ENCODE measurements at regions not wholly inside any gene's neighbourhood (a gene's known extent, or its start where the extent isn't known, plus 50 kb on each side); places are given as distances from the start of the nearest gene placed in this dataset.

DNA sequence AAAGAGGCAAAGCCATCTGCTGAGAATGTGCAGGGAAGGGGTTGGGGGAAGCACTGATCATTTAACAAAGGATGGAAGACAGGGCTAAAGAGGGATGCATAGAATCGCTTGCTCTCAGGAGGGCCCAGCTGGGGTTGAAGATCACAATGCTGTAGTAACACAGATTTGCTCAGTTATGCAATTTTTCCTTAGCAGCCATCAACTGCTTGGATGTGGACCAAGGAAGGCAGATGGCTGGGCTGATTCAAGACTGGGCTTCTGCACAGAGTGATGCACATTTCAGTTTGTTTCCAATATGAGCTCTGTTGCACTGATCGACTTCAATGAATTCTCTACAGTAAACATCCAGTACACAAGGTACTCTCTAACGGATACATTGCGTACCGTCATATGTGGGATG lies 127.8 kb upstream of the TBL1X start:
- ChIA-PET CTCF (no interaction called here), POLR2A (no interaction called here)

DNA sequence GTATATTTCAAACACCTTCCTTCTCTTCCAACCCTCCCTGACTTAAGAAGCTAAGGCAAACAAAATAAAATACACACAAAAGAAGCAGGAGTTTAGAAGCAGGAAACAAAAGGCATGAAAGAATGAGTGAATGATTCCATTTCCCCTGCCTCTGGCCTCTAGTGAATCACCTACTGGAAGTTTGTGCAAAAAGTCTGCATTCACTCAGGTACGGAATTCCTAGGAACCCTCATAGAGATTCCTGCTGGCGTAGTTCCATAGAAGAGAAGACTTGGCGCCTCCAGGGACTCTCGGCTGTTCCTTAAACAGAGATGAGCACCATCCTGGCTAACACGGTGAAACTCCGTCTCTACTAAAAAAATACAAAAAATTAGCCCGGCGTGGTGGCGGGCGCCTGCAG lies 125.9 kb upstream of the TBL1X start:
- ChIA-PET POLR2A (no interaction called here), CTCF (no interaction called here)

GRCh38 chrX:9339603-9340491 lies 125.0 kb upstream of the TBL1X start:
- ChIA-PET POLR2A (interaction anchor here (1.1 kb wide), 1 partner anchor 8 kb away, joined by 3 read pairs; no protein-coding TSS in a partner anchor), CTCF (interaction anchor here (1.8 kb wide), 1 partner anchor 12 kb away, joined by 4 read pairs; no protein-coding TSS in a partner anchor)

DNA sequence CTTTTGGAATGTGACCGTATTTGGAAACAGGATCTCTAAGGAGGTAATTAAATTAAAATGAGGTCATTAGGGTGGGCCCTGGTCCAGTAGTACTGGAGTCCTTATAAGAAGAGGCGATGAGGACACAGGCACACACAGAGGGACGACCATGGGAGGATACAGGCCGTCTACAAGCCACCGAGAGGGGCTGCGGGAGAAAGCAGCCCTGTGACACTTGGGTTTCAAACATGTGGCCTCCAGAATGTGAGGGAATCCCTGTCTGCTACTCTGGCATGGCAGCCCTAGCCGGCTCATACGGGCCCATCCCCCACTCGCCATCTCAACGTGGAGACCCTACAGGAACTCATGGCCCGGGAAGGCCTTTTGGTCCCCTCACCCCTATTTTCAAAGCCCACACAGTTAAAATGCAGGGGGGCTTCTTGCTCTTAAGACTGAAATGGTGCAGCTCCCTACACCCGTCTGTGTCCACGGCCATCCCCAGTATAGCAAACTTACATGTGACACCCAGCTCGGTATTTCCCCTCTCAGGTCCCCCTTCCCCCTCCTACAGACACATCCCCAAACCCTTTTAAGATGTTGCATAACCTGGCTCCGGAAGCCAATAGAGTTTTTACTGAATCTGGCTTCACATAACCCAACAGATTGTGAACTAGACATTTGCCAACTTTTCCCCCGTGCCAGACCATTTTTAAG lies 124.1 kb upstream of the TBL1X start:
- POLR2A ChIA-PET = interaction anchor here (0.6 to 1.1 kb wide), 2 partner anchors 9 to 323 kb away, joined by 3 to 11 read pairs; no protein-coding TSS in a partner anchor
- CTCF ChIA-PET = interaction anchor here (1.8 kb wide), 1 partner anchor 12 kb away, joined by 4 read pairs; no protein-coding TSS in a partner anchor

DNA sequence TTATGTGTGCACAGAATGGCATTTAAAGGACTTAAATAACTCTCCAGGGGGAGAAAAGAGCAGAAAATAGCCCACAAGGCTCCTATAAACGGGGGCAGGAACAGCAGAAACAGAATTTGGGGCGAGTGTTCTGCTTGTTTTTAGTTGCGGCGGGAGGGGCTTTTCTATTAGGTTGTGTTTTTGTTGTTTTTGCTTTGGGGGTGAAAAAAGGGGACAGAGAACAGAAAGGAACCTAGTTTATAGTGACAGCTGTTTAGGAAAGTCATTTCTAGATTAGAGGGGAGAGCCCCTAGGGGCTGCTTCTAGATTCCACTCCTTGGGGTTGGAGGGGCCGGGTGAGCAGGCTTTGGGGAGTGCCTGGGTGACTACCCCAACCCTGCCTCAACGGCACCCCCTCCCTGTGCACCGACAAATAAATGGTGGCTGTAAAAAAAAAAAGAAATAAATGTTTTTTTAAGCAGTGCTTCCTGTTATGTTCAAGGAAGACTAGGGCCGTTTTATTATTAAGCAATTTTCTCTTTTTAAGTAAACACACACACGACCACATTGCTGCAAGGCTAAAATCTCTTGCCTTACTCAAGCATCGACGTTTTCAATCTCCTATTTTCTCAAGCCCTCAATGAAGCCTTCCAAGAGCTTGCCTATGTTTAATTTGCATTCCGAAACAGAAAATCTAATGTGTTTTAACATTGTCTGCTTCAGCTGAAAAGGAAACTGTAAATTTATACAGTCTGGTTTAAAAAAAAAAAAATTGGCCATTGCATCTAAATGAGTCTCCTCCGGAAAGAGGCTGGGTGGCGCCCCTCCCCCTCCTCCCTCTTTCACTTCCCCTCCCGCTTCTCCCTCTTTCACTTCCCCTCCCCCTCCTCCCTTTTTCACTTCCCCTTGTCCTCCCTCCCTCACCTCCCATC lies 123.3 kb upstream of the TBL1X start:
- CTCF ChIA-PET = interaction anchor here (0.8 to 1.8 kb wide), 2 partner anchors 11 kb away, joined by 3 to 4 read pairs; no protein-coding TSS in a partner anchor
- POLR2A ChIA-PET = interaction anchor here (0.6 to 0.7 kb wide), 2 partner anchors 324 to 783 kb away, joined by 5 to 11 read pairs; no protein-coding TSS in a partner anchor

- ChIA-PET POLR2A (no interaction called here), CTCF (interaction anchor here (0.9 kb wide), 1 partner anchor 120 kb away, joined by 3 read pairs; no protein-coding TSS in a partner anchor)
These were observed 122.3 kb upstream of the TBL1X start for GRCh38 chrX:9342561-9343051.

DNA sequence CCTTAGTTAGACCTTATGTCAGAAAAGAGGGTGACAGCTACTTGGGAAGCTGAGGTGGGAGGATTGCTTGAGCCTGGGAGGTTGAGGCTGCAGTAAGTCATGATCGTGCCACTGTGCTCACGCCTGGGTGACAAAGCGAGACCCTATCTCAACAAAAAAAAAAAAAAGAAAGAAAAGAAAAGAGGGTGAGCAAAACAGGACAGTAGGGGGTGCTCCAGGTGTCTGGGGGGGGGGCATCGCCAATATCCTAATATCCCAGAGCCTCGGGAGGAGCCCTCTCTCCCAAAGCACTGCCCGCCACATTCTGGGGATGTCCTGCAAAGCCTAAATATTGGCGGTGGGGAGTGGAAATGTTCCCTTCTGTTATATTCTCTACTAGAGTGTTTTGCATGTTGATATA lies 120.9 kb upstream of the TBL1X start:
- ChIA-PET POLR2A (no interaction called here), CTCF (no interaction called here)

DNA sequence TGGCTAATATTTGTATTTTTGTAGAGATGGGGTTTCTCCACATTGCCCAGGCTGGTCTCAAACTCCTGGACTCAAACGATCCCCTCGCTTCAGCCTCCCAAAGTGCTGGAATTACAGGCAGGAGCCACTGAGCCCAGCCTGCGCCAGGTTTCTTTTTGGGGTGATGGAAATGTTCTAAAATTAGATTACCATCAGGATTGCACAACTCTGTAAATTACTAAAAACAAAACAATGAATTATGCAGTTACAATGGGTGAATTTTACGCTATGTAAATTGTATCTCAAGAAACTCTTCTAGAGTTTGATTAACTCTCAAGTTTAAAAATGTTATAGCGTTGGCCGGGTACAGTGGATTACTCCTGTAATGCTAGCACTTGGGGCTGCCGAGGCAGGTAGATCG lies 118.9 kb upstream of the TBL1X start:
- ChIA-PET POLR2A (no interaction called here), CTCF (no interaction called here)

- POLR2A ChIA-PET = no interaction called here
- CTCF ChIA-PET = no interaction called here
These were observed 115.0 kb upstream of the TBL1X start for GRCh38 chrX:9349572-9350494.

DNA sequence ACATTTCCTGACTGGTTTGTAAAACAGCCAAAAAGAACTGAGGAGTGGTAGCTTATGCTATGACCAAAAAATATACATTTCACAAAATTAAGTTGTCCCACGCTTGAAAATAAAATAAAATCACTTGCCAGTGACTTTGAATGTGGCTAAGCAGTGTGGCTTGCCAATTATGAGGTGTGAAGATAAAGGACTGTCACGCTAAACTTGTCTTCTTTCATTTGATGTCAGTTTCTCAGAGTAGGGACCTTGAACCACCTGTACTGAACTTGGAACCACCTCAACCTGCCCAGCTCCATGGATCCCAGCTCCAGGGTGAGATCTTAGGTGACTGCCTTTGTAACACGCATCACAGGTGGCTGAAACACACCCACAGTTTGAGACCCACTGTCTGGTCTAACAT lies 113.7 kb upstream of the TBL1X start:
- ChIA-PET CTCF (interaction anchor here (0.7 kb wide), 1 partner anchor 313 kb away, joined by 5 read pairs; no protein-coding TSS in a partner anchor), POLR2A (no interaction called here)

GRCh38 chrX:9352243-9352642 lies 112.6 kb upstream of the TBL1X start:
- POLR2A ChIA-PET = no interaction called here
- CTCF ChIA-PET = interaction anchor here (0.7 to 1.5 kb wide), 2 partner anchors 10 to 12 kb away, joined by 3 to 4 read pairs; no protein-coding TSS in a partner anchor

DNA sequence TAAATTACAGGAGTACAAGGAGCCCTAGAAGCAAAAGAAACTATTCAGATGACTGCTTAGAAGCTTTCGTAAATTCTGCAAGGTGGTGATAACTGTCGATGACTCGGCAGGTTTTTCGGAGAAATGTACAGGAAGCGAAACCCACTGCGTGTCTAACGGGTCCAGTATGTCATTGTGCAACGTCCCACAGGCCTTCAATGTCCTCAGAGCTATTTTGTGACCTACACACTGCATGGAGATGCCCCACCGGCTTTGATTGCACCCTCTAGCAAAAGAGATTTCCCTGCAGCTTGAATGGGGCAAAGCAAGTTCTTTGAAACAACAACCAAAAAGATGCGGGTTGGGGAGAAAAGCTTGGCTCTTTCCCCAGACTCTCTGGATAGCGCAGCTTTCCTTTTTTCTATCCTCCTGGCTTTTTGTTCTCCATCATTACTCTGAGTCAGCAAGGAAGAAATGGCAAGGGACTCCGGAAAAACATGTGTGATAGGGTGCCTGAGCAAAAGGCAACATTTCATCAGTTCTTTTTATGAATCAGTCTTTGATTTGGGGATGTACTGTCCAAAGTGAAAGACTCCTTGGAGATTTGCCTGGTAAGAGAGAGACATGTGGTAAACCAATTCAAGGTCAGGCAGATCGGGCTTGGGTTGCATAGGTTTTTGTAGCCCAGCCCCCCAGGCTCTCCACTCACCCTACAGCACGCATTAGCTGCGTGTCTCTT lies 112.0 kb upstream of the TBL1X start:
- ChIA-PET POLR2A (no interaction called here), CTCF (interaction anchor here (0.7 to 1.5 kb wide), 2 partner anchors 11 to 12 kb away, joined by 3 to 4 read pairs; no protein-coding TSS in a partner anchor)

DNA sequence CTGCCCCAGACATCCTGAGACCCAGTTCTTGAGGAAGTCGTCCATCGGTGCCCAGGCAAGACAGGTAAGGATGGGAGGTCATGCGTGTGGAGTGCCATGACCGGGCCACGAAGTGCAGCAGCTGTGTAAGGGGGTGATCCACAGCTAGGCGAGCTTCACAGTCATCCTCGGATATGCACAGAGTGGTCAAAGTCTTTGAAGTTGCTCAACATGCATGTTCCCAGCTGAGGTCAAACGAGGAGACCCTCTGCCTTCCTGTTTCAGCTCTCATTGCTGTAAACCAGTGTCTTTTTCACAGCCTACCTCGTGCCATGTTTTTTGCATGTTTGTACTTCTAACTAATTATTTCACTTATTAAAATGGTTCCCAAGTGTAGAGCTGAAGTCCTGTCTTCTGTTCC lies 109.9 kb upstream of the TBL1X start:
- CTCF ChIA-PET = no interaction called here
- POLR2A ChIA-PET = no interaction called here

DNA sequence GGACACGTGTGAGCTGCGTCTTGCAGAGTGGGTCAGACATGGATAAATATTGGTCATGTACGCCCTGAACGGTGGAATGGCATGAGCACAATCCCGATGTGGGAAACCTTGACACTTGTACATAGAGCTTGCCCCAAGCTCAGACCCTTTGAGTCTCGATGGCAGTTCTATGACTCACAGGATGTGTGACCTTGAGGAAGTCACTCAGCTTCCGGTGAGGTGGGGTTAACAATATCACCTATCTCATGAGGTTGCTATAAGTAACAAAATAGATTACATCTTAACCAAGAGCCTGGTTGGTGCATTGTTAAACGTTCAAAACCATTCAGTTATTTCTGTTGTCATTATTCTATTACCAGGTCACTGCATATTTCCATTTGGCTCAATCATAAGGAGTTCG lies 109.1 kb upstream of the TBL1X start:
- CTCF ChIA-PET = no interaction called here
- POLR2A ChIA-PET = no interaction called here

DNA sequence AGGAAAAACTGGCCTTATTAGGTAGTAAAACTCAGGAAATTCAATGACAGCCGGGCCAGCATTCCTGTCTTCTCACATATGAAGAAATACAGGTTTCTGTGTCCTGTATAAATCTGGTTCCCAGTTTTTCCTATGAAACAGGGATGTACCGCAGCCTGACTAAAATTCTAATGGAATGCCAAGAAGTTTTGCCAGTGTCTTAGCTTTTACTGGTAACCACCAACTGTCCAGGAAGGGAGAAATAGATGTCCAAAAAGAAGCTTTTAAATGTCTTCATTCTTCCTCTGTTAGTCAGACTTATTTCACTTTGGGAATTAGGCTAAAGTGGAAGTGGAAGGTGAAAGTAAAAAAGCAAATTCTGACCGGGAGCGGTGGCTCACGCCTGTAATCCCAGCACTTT lies 108.0 kb upstream of the TBL1X start:
- CTCF ChIA-PET = no interaction called here
- POLR2A ChIA-PET = no interaction called here

- ChIA-PET CTCF (no interaction called here), POLR2A (no interaction called here)
These were observed 107.2 kb upstream of the TBL1X start for GRCh38 chrX:9357518-9358114.

DNA sequence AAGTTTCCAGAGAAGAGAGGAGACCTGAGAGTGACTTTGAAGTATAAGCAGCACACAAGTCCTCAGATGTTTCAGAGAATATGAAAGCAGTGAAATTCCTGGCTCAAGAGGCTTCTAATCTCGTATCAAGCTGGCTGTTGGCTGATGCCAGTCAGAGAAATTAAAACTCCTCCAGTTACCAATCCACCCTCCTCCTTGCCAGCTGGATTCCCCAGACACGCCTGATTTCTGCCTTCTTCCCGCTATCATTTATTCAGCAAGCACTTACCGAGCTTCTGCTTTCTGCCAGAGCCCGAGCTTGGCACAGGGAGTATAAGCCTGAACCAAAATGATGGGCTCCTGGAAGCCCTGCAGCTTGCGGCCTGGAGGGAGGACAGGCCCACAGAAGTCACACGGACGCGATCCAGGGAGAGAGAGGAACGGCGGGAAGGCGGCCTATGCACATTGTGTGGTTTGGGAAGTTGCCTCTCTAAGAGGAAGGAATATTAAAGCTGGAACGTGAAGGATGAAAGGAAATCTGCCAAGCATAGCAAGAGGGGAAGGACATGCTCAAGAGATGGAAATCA lies 102.4 kb upstream of the TBL1X start:
- CTCF ChIA-PET = interaction anchor here (0.6 kb wide), 1 partner anchor 247 kb away, joined by 3 read pairs; no protein-coding TSS in a partner anchor
- POLR2A ChIA-PET = no interaction called here

All from activated CD8-positive, alpha-beta memory T cell treated with anti-CD3 and anti-CD28 coated beads for 36 hours (primary cell).